H1 (cell line): ENCODE measurements at regions not wholly inside any gene's neighbourhood (a gene's known extent, or its start where the extent isn't known, plus 50 kb on each side); places are given as distances from the start of the nearest gene placed in this dataset.
A peak's percentile ranks its signal among the peaks of the same experiment; 100 is the strongest.

ENCODE experiments used
- CTCF ChIA-PET: fragments of 300-600 bp; sonication (Branson Sonifier 250); formaldehyde crosslinking; loops from one replicate; lab custom pipeline; 2021; ENCODE audit not compliant: partially characterized antibody; lab: Charles Lee
- POLR2A ChIA-PET: fragments of 300-600 bp; sonication (Branson Sonifier 250); formaldehyde crosslinking; loops from one replicate; lab custom pipeline; 2021; ENCODE audit warnings: inconsistent platforms; ENCODE audit not compliant: partially characterized antibody; lab: Charles Lee
- DNase-seq, 2 experiments: peaks; one replicate each; pipeline versions ENCODE4 v3.0.0 to v3.0.0-alpha.2; 2010 to 2022; ENCODE audit warnings: low spot score in 2 of 2, low read depth in 1 of 2, mixed read lengths in 1 of 2
- FAIRE-seq: peaks from 2 replicates; lab custom pipeline; 2011; peaks lifted over from hg19 to GRCh38; lab: Jason Lieb, UNC
- H2AFZ ChIP-seq: 2 replicates; pipeline ENCODE4 v1.8.1; 2012; ENCODE audit warnings: low read length, inconsistent platforms
- H2AK5ac ChIP-seq: 2 replicates; pipeline ENCODE4 v1.6.1; 2013; ENCODE audit warnings: low read depth, low read length
- H2BK120ac ChIP-seq: replicated peaks from 2 replicates; pipeline ENCODE3; 2013; ENCODE audit warnings: low read depth, low read length, inconsistent platforms
- H2BK12ac ChIP-seq: 2 replicates; pipeline ENCODE4 v1.6.1; 2013; ENCODE audit warnings: low read depth, low read length
- H2BK15ac ChIP-seq: 2 replicates; pipeline ENCODE4 v1.6.1; 2013; ENCODE audit warnings: low read length
- H2BK20ac ChIP-seq: 2 replicates; pipeline ENCODE4 v1.6.1; 2013; ENCODE audit warnings: low read length
- H2BK5ac ChIP-seq: 2 replicates; pipeline ENCODE4 v1.6.1; 2013; ENCODE audit warnings: low read depth, low read length
- H3K14ac ChIP-seq: 2 replicates; pipeline ENCODE4 v1.6.1; 2013; ENCODE audit warnings: inconsistent platforms; ENCODE audit not compliant: insufficient read length
- H3K18ac ChIP-seq: 2 replicates; pipeline ENCODE4 v1.6.1; 2013; ENCODE audit warnings: low read length; ENCODE audit errors: extremely low read depth
- H3K23ac ChIP-seq: 2 replicates; pipeline ENCODE4 v1.6.1; 2013; ENCODE audit warnings: inconsistent platforms; ENCODE audit not compliant: insufficient read length
- H3K23me2 ChIP-seq: 2 replicates; pipeline ENCODE4 v1.6.1; 2013; ENCODE audit warnings: low read depth, low read length
- H3K27ac ChIP-seq: 2 replicates; pipeline ENCODE4 v1.6.1; 2011; ENCODE audit warnings: low read depth, low read length, inconsistent platforms
- H3K27me3 ChIP-seq, 4 experiments: replicated peaks in 1 of 4; 1 replicate in 1 of 4; 2 replicates in 3 of 4; pipeline versions ENCODE4 v1.6.1 to v1.8.1; 2011 to 2013; ENCODE audit warnings: low read length in 3 of 4, mild to moderate bottlenecking in 3 of 4, inconsistent platforms in 2 of 4, mixed read lengths in 2 of 4, moderate library complexity in 1 of 4; ENCODE audit not compliant: control insufficient read depth in 3 of 4, insufficient read depth in 3 of 4; ENCODE audit errors: extremely low read depth in 1 of 4
- H3K36me3 ChIP-seq, 4 experiments: 2 replicates each; pipeline versions ENCODE4 v1.6.1 to v1.8.1; 2011 to 2013; ENCODE audit warnings: mild to moderate bottlenecking in 4 of 4, low read length in 3 of 4, moderate library complexity in 2 of 4, control low read depth in 1 of 4, inconsistent platforms in 1 of 4; ENCODE audit not compliant: insufficient read depth in 4 of 4, control insufficient read depth in 2 of 4
- H3K4ac ChIP-seq: replicated peaks from 2 replicates; pipeline ENCODE3; 2013; ENCODE audit warnings: low read length, low read depth, mixed read lengths, inconsistent platforms; ENCODE audit not compliant: insufficient read length
- H3K4me1 ChIP-seq, 4 experiments: replicated peaks in 1 of 4; 1 replicate in 1 of 4; 2 replicates in 3 of 4; pipeline versions ENCODE4 v1.6.1 to v1.8.1; 2011 to 2013; ENCODE audit warnings: low read length in 3 of 4, inconsistent platforms in 2 of 4, mixed read lengths in 1 of 4; ENCODE audit not compliant: insufficient read depth in 4 of 4, control insufficient read depth in 3 of 4
- H3K4me2 ChIP-seq, 2 experiments: 2 replicates each; pipeline versions ENCODE4 v1.6.1 to v1.8.1; 2011 to 2013; ENCODE audit warnings: low read depth in 2 of 2, low read length in 2 of 2, control low read depth in 1 of 2, inconsistent platforms in 1 of 2, mild to moderate bottlenecking in 1 of 2; ENCODE audit not compliant: insufficient read depth in 1 of 2
- H3K4me3 ChIP-seq, 4 experiments: fragments of 200-600, 300-600 bp in 1 of 4; sonication (generic), shearing (Covaris generic), sonication (Bioruptor Twin) in 1 of 4; 2 replicates each; pipeline versions ENCODE4 v1.5.1 to v1.8.1; 2011 to 2016; ENCODE audit warnings: low read length in 4 of 4, low read depth in 3 of 4, control low read depth in 2 of 4, inconsistent platforms in 2 of 4, mild to moderate bottlenecking in 2 of 4, mixed read lengths in 1 of 4, moderate library complexity in 1 of 4; ENCODE audit not compliant: insufficient read depth in 2 of 4; ENCODE audit errors: extremely low read depth in 1 of 4
- H3K56ac ChIP-seq: replicated peaks from 2 replicates; pipeline ENCODE3; 2013; ENCODE audit warnings: low read depth, mild to moderate bottlenecking, mixed read lengths, low read length, inconsistent platforms; ENCODE audit not compliant: insufficient read length
- H3K79me1 ChIP-seq: 2 replicates; pipeline ENCODE4 v1.6.1; 2013; ENCODE audit warnings: low read depth, low read length, control low read depth
- H3K79me2 ChIP-seq, 2 experiments: 2 replicates each; pipeline versions ENCODE4 v1.6.1 to v1.8.1; 2012 to 2013; ENCODE audit warnings: low read length in 2 of 2, mild to moderate bottlenecking in 2 of 2, inconsistent platforms in 1 of 2; ENCODE audit not compliant: insufficient read depth in 2 of 2, control insufficient read depth in 1 of 2
- H3K9ac ChIP-seq, 4 experiments: replicated peaks in 1 of 4; 1 replicate in 1 of 4; 2 replicates in 3 of 4; pipeline versions ENCODE4 v1.6.1 to v1.8.1; 2011 to 2013; ENCODE audit warnings: low read depth in 3 of 4, low read length in 3 of 4, control low read depth in 2 of 4, mild to moderate bottlenecking in 2 of 4, moderate library complexity in 2 of 4, inconsistent platforms in 1 of 4; ENCODE audit errors: extremely low read depth in 1 of 4
- H3K9me3 ChIP-seq, 2 experiments: 2 replicates each; pipeline versions ENCODE4 v1.6.1 to v1.8.1; 2012 to 2013; ENCODE audit warnings: mild to moderate bottlenecking in 2 of 2, moderate library complexity in 2 of 2, control low read depth in 1 of 2, inconsistent platforms in 1 of 2, low read depth in 1 of 2, low read length in 1 of 2, mixed read lengths in 1 of 2; ENCODE audit not compliant: insufficient read depth in 2 of 2
- H4K20me1 ChIP-seq, 2 experiments: replicated peaks in 1 of 2; 2 replicates each; pipeline versions ENCODE3 to v1.8.1; 2011 to 2013; ENCODE audit warnings: inconsistent platforms in 2 of 2, low read length in 2 of 2, mild to moderate bottlenecking in 1 of 2; ENCODE audit not compliant: insufficient read depth in 2 of 2, control insufficient read depth in 1 of 2
- H4K5ac ChIP-seq: 2 replicates; pipeline ENCODE4 v1.6.1; 2013; ENCODE audit warnings: low read length, low read depth, mixed read lengths, inconsistent platforms; ENCODE audit not compliant: insufficient read length
- H4K8ac ChIP-seq: 2 replicates; pipeline ENCODE4 v1.8.0; 2013; ENCODE audit warnings: mild to moderate bottlenecking, moderate library complexity, low read length, inconsistent platforms; ENCODE audit not compliant: insufficient read depth; ENCODE audit errors: extremely low read depth
- H4K91ac ChIP-seq: replicated peaks from 2 replicates; pipeline ENCODE3; 2013; ENCODE audit warnings: low read length, mixed read lengths, inconsistent platforms; ENCODE audit not compliant: insufficient read length
- EZH2 ChIP-seq: fragments of 200-600 bp; sonication (generic); IDR thresholded peaks from 2 replicates; pipeline ENCODE4 v1.7.1; 2012; ENCODE audit warnings: low read depth, mild to moderate bottlenecking, moderate library complexity, low read length, inconsistent platforms; ENCODE audit not compliant: severe bottlenecking
- KDM5A ChIP-seq: fragments of 200-600 bp; IDR thresholded peaks from 2 replicates; pipeline ENCODE4 v1.7.1; 2012; ENCODE audit warnings: mild to moderate bottlenecking, low read length, inconsistent platforms, mixed read lengths
- SP1 ChIP-seq: IDR thresholded peaks from 2 replicates; pipeline ENCODE4 v1.6.1; 2011; ENCODE audit warnings: low read depth, low read length
- WGBS, 2 experiments: shearing (Covaris generic) in 1 of 2; methylation state at CpG; one replicate each; pipeline versions ENCODE4 v1.1.6 to v1.1.7; 2013 to 2015; ENCODE audit warnings: low lambda C conversion rate in 2 of 2, mixed read lengths in 2 of 2, inconsistent platforms in 1 of 2, low coverage in 1 of 2, missing lambda C conversion rate in 1 of 2; ENCODE audit not compliant: insufficient replicate concordance in 2 of 2, insufficient coverage in 1 of 2, insufficient read length in 1 of 2; ENCODE audit errors: extremely low coverage in 1 of 2, missing lambda C conversion rate in 1 of 2; 5-methylcytosine and 5-hydroxymethylcytosine counted together

DNA sequence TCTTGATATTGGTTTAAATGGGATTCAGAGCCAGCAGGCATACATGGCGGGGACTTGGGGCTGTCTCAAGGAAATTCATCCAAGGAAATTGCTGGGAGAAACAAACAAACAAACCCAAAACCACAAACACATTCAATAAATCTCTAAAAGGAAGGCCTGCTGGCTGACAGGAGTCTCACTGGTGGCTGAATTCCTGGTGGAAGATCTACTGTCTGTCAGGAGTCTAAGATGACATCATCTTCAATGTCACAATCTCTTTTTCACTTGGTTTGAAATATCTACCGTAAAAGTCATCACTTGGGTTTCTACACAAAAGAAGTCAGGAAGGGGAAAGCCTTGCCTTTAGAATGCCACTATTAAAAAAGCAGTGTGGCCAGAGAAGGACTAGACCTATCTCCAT is 87.9 kb downstream of the KLF5 start:
- no peaks in the 10 kb centered on the region for H3K23me2 ChIP-seq
- H3K9me3 ChIP-seq = no peaks in the 10 kb centered on the region
- H3K4ac ChIP-seq = no peak overlapping the region
- CTCF ChIA-PET = no interaction called here
- H4K8ac ChIP-seq = no peak overlapping the region
- H2BK15ac ChIP-seq = no peak overlapping the region
- no peak overlapping the region for H3K4me3 ChIP-seq
- H4K5ac ChIP-seq = no peak overlapping the region
- no peak overlapping the region for H3K23ac ChIP-seq
- H2BK20ac ChIP-seq = no peak overlapping the region
- no peak for FAIRE-seq
- TF ChIP-seq EZH2 = no peak
- no peak for TF ChIP-seq KDM5A
- no peak for TF ChIP-seq SP1
- no peak overlapping the region for H3K4me2 ChIP-seq
- no peaks in the 10 kb centered on the region for H3K27me3 ChIP-seq
- H3K18ac ChIP-seq = no peak overlapping the region
- 98% methylated on average over 2 of the region's 2 CpGs; no CpG with 5 or more reads in 1 of the 2 experiments for WGBS, 2 experiments
- no peak overlapping the region for H4K91ac ChIP-seq
- H3K27ac ChIP-seq = no peak overlapping the region
- no peak overlapping the region for H2AK5ac ChIP-seq
- no peaks in the 10 kb centered on the region; a peak in 1 of 8 replicates for H3K36me3 ChIP-seq
- H2BK5ac ChIP-seq = no peak overlapping the region
- no peaks in the 10 kb centered on the region for H3K79me1 ChIP-seq
- H2BK120ac ChIP-seq = no peak overlapping the region
- no peaks in the 10 kb centered on the region for H3K79me2 ChIP-seq
- H3K4me1 ChIP-seq = no peaks in the 10 kb centered on the region
- peak in 1 of 2 experiments; percentile 6 for DNase-seq
- no peak overlapping the region for H2BK12ac ChIP-seq
- H3K9ac ChIP-seq = no peak overlapping the region
- POLR2A ChIA-PET = no interaction called here
- no peak overlapping the region for H3K14ac ChIP-seq
- H4K20me1 ChIP-seq = no peaks in the 10 kb centered on the region
- no peak overlapping the region for H2AFZ ChIP-seq
- H3K56ac ChIP-seq = no peak overlapping the region
